HL-60 (cell line): ENCODE measurements at regions not wholly inside any gene's neighbourhood (a gene's known extent, or its start where the extent isn't known, plus 50 kb on each side); places are given as distances from the start of the nearest gene placed in this dataset.

Experiments used
- DNase-seq, 2 experiments: peaks; one replicate each; pipeline ENCODE4 v3.0.0-alpha.2; 2010 to 2020; ENCODE audit warnings: low read depth in 1 of 2, low spot score in 1 of 2
- H3K27ac ChIP-seq: fragments of 250-450 bp; sonication (Bioruptor Pico); replicated peaks from 2 replicates; pipeline ENCODE4 v1.5.1; 2020; ENCODE audit warnings: mild to moderate bottlenecking, moderate library complexity
- H3K27me3 ChIP-seq: fragments of 250-450 bp; sonication (Bioruptor Pico); 2 replicates; pipeline ENCODE4 v1.5.1; 2021; ENCODE audit warnings: mild to moderate bottlenecking, moderate library complexity; ENCODE audit not compliant: insufficient read depth, poor library complexity, severe bottlenecking
- H3K4me3 ChIP-seq: replicated peaks from 2 replicates; pipeline ENCODE4 v1.5.1; 2011; ENCODE audit warnings: mild to moderate bottlenecking, control low read depth, low read length; ENCODE audit not compliant: insufficient read depth
- GABPA ChIP-seq: IDR thresholded peaks from 2 replicates; pipeline ENCODE4 v1.6.1; 2012; ENCODE audit warnings: low read depth
- POLR2AphosphoS5 ChIP-seq: IDR thresholded peaks from 2 replicates; pipeline ENCODE4 v1.6.1; 2012; ENCODE audit warnings: low read depth
- SPI1 ChIP-seq: IDR thresholded peaks from 2 replicates; pipeline ENCODE4 v1.6.1; 2012; ENCODE audit warnings: low read depth, mild to moderate bottlenecking, borderline replicate concordance
- TF ChIP-seq, protein P1 (sequence below): IDR thresholded peaks from one replicate; pipeline ENCODE4 v1.5.1; 2011; ENCODE audit warnings: low read length, control low read depth, inconsistent platforms; ENCODE audit not compliant: insufficient read depth
- TF ChIP-seq, protein P2 (sequence below): IDR thresholded peaks from 2 replicates; pipeline ENCODE4 v1.6.1; 2012; ENCODE audit warnings: low read depth; ENCODE audit not compliant: insufficient replicate concordance

DNA sequence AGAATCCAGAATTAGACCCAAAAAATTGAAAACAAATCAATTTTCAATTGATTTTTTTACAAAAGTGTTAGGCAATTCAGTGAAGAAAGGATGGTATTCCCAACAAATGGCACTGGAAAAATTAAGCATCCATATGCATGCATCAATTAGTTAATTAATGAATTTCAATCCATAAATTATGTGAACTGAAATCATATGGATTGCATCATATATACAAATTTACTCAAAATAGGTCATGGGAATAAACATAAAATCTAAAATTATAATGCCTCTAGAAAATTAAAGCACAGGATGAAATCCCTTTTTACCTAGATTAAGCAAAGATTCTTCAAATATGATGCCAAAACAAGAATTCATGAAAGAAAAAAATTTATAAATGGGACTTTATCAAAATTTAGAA lies 213.9 kb upstream of the KLHL29 start:
- no peak for TF ChIP-seq SPI1
- TF ChIP-seq, protein P1, sequence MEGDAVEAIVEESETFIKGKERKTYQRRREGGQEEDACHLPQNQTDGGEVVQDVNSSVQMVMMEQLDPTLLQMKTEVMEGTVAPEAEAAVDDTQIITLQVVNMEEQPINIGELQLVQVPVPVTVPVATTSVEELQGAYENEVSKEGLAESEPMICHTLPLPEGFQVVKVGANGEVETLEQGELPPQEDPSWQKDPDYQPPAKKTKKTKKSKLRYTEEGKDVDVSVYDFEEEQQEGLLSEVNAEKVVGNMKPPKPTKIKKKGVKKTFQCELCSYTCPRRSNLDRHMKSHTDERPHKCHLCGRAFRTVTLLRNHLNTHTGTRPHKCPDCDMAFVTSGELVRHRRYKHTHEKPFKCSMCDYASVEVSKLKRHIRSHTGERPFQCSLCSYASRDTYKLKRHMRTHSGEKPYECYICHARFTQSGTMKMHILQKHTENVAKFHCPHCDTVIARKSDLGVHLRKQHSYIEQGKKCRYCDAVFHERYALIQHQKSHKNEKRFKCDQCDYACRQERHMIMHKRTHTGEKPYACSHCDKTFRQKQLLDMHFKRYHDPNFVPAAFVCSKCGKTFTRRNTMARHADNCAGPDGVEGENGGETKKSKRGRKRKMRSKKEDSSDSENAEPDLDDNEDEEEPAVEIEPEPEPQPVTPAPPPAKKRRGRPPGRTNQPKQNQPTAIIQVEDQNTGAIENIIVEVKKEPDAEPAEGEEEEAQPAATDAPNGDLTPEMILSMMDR: no peak
- no peak for TF ChIP-seq GABPA
- TF ChIP-seq, protein P2, sequence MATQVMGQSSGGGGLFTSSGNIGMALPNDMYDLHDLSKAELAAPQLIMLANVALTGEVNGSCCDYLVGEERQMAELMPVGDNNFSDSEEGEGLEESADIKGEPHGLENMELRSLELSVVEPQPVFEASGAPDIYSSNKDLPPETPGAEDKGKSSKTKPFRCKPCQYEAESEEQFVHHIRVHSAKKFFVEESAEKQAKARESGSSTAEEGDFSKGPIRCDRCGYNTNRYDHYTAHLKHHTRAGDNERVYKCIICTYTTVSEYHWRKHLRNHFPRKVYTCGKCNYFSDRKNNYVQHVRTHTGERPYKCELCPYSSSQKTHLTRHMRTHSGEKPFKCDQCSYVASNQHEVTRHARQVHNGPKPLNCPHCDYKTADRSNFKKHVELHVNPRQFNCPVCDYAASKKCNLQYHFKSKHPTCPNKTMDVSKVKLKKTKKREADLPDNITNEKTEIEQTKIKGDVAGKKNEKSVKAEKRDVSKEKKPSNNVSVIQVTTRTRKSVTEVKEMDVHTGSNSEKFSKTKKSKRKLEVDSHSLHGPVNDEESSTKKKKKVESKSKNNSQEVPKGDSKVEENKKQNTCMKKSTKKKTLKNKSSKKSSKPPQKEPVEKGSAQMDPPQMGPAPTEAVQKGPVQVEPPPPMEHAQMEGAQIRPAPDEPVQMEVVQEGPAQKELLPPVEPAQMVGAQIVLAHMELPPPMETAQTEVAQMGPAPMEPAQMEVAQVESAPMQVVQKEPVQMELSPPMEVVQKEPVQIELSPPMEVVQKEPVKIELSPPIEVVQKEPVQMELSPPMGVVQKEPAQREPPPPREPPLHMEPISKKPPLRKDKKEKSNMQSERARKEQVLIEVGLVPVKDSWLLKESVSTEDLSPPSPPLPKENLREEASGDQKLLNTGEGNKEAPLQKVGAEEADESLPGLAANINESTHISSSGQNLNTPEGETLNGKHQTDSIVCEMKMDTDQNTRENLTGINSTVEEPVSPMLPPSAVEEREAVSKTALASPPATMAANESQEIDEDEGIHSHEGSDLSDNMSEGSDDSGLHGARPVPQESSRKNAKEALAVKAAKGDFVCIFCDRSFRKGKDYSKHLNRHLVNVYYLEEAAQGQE: no peak
- TF ChIP-seq POLR2AphosphoS5: no peak
- Histone ChIP-seq H3K27me3 (no peaks in the 10 kb centered on the region), H3K4me3 (no peak overlapping the region), H3K27ac (no peak overlapping the region)
- no peak for DNase-seq

DNA sequence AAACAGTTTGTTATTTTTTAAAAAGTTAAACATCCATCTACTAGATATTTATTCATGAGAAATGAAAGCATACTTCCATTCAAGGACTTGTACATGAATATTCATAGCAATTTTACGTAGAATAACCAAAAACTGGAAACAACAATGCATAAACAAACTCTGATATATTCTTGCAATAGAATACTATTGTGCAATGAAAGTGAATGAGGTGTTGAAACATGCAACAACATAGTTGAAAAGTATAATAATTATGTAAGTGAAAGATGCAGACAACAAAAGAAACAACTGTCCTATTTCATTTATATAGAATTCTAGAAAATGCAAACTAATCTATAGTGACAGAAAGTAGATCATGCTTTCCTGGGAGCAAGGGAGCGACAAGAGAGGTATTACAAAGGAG lies 206.6 kb upstream of the KLHL29 start:
- TF ChIP-seq GABPA (no peak), POLR2AphosphoS5 (no peak), SPI1 (no peak)
- TF ChIP-seq, protein P1: no peak
- TF ChIP-seq, protein P2: no peak
- Histone ChIP-seq H3K27ac (no peak overlapping the region), H3K4me3 (no peak overlapping the region), H3K27me3 (no peaks in the 10 kb centered on the region)
- no peak for DNase-seq

DNA sequence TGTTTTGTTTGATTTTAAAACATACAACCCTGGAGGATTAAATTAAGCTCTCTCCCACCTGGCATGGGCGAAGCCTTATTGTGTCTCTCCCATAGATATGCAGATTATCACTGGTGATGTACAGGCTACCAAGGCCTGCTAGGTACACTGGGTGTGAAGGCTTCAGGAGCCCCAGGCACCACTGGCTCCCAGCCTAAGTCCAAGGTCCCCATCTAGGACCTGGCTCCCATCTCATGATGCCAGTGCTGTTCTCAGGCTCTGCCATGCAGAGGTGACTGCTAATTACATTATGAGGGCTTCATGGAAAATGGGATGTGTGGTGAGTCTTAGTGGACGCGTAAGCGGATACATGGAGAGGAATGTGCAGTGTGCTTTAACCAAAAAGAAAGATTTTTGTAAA lies 201.2 kb upstream of the KLHL29 start:
- Histone ChIP-seq H3K4me3 (no peak overlapping the region), H3K27ac (no peak overlapping the region), H3K27me3 (no peaks in the 10 kb centered on the region)
- no peak for TF ChIP-seq SPI1
- TF ChIP-seq, protein P2: no peak
- no peak for TF ChIP-seq GABPA
- TF ChIP-seq POLR2AphosphoS5: no peak
- TF ChIP-seq, protein P1: no peak
- DNase-seq: no peak
